COLO668 (cell line): ENCODE measurements at regions not wholly inside any gene's neighbourhood (a gene's known extent, or its start where the extent isn't known, plus 50 kb on each side); places are given as distances from the start of the nearest gene placed in this dataset.
A peak's percentile ranks its signal among the peaks of the same experiment; 100 is the strongest.
"Not testable (repeated sequence)": the region's sequence is repeated elsewhere in the genome, so short reads cannot be mapped to it uniquely, and the experiment has no call there.

Experiments used
- DNase-seq: peaks from one replicate; lab custom pipeline; 2025; ENCODE audit not compliant: unreplicated experiment; lab: John Stamatoyannopoulos, UW

GRCh38 chr15:62869116-62869515, 173.4 kb upstream of the TPM1 start:
- DNase-seq, result no peak

GRCh38 chr15:62870216-62870615, 172.3 kb upstream of the TPM1 start:
- no peak for DNase-seq

- not testable (repeated sequence) for DNase-seq
These were observed 171.8 kb upstream of the TPM1 start for GRCh38 chr15:62870701-62871100.

- no peak for DNase-seq
These were observed 169.3 kb upstream of the TPM1 start for GRCh38 chr15:62873203-62873602.

- no peak for DNase-seq
These were observed 168.5 kb upstream of the TPM1 start for GRCh38 chr15:62874064-62874463.

- no peak for DNase-seq
These were observed 167.5 kb upstream of the TPM1 start for GRCh38 chr15:62874959-62875625.

GRCh38 chr15:62875626-62876021, 166.9 kb upstream of the TPM1 start:
- DNase-seq, result no peak

GRCh38 chr15:62877276-62877857, 165.2 kb upstream of the TPM1 start:
- peak; percentile 84 for DNase-seq

GRCh38 chr15:62878070-62878469, 164.5 kb upstream of the TPM1 start:
- DNase-seq, result no peak

- DNase-seq, result no peak
These were observed 162.8 kb upstream of the TPM1 start for GRCh38 chr15:62879770-62880169.

GRCh38 chr15:62880278-62880677, 162.3 kb upstream of the TPM1 start:
- DNase-seq, result no peak

GRCh38 chr15:62881056-62881455, 161.5 kb upstream of the TPM1 start:
- no peak for DNase-seq

GRCh38 chr15:62883938-62884479, 158.5 kb upstream of the TPM1 start:
- no peak for DNase-seq

GRCh38 chr15:62886431-62887071, 156.0 kb upstream of the TPM1 start:
- peak; percentile 16 for DNase-seq

- DNase-seq, result no peak
These were observed 155.4 kb upstream of the TPM1 start for GRCh38 chr15:62887113-62887570.

GRCh38 chr15:62888623-62889022, 153.9 kb upstream of the TPM1 start:
- no peak for DNase-seq

GRCh38 chr15:62889141-62889661, 153.3 kb upstream of the TPM1 start:
- DNase-seq, result no peak

- no peak for DNase-seq
These were observed 152.6 kb upstream of the TPM1 start for GRCh38 chr15:62889734-62890505.

GRCh38 chr15:62894322-62895085, 148.0 kb upstream of the TPM1 start:
- DNase-seq, result no peak

GRCh38 chr15:62895139-62895866, 147.2 kb upstream of the TPM1 start:
- DNase-seq, result no peak
